ENCODE measurements at regions not wholly inside any gene's neighbourhood (a gene's known extent, or its start where the extent isn't known, plus 50 kb on each side); places are given as distances from the start of the nearest gene placed in this dataset.

DNA sequence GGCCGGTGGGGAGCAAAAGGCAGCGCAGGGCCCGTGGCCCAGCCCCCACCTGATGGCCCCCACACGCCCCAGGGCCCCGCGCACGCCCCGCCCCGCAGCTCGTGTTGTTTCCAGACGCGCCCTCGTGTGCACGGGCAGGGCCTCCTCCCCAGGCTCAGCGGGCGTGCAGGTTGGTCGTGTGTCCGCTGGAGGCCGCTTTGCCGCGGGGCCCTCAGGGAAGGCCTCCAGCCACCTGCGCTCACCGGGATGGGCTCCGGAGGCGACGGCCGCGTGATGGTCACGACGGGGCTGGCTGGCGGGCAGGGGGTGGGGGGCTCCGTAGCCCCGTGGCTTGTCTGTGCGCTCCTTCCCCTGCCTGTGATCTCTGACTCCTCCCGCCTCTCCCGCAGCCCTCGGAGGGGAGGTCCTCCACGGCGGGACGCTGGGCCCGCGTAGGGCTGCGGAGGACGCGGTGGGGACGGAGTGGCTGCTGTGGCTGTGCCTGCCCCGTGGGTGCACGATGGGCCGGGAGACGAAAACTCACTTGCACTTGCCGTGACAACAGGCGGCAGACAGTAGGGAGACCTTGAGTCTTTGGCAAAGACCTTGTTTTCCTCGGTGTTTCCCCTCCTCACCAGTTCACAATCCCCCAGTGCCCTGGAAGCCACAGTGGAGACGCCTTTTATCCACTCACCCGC lies 67.1 kb downstream of the RTP5 start:
- H3K79me2 ChIP-seq = no peaks in the 10 kb centered on the region
- no peaks in the 10 kb centered on the region for H3K27me3 ChIP-seq (ENCODE audit: control insufficient read depth, insufficient read depth, low read length)
- H3K9ac ChIP-seq = no peak overlapping the region
- H3K36me3 ChIP-seq (ENCODE audit: control insufficient read depth, insufficient read depth, low read length) = no peaks in the 10 kb centered on the region
- H3K4me1 ChIP-seq = peaks cover 9% of the 10 kb centered on the region
- no peak overlapping the region for H3K27ac ChIP-seq
- no peak overlapping the region for H3K4me2 ChIP-seq (ENCODE audit: low read length)
- no peaks in the 10 kb centered on the region for H3K9me3 ChIP-seq (ENCODE audit: control insufficient read depth, low read length)
- TF ChIP-seq, protein P1, sequence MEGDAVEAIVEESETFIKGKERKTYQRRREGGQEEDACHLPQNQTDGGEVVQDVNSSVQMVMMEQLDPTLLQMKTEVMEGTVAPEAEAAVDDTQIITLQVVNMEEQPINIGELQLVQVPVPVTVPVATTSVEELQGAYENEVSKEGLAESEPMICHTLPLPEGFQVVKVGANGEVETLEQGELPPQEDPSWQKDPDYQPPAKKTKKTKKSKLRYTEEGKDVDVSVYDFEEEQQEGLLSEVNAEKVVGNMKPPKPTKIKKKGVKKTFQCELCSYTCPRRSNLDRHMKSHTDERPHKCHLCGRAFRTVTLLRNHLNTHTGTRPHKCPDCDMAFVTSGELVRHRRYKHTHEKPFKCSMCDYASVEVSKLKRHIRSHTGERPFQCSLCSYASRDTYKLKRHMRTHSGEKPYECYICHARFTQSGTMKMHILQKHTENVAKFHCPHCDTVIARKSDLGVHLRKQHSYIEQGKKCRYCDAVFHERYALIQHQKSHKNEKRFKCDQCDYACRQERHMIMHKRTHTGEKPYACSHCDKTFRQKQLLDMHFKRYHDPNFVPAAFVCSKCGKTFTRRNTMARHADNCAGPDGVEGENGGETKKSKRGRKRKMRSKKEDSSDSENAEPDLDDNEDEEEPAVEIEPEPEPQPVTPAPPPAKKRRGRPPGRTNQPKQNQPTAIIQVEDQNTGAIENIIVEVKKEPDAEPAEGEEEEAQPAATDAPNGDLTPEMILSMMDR (IDR thresholded peaks at IDR 0.05) = no peak
- H3K4me3 ChIP-seq (ENCODE audit: low read depth, low read length) = no peak overlapping the region
- H2AFZ ChIP-seq = no peak overlapping the region

DNA sequence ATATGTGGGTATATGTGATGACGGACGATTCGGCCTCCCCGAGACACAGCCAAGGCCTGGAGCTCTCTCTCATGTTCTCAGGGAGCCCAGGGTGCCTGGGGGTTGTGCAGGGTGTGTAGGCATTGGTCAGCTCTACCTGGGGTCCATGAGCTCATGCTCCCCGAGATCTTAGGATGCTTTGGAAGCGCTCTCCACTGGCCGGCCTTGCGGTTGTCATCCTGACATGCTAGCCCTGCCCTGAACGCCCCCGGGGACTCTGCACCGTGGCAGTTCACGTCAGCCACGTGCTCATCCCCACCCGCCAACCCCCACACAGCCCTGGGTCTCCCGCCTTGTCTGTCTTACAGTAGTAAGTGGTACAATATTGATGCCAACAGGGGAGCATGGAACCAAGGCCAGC lies 67.8 kb downstream of the RTP5 start:
- no peak overlapping the region for H2AFZ ChIP-seq

DNA sequence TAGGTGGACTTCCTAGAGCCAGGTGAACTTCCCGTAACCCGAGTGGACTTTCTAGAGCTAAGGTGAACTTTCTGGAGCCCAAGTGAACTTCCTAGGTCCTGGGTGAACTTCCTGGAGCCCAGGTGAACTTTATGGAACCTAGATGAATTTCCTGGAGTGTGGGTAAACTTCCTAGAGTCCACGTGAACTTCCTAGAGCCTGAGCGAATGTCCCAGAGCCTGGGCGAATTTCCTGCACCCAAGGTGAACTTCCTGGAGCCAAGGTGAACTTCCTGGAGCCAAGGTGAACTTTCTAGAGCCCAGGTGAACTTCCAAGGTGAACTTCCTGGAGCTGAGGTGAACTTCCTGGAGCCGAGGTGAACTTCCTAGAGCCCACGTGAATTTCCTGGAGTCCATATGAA lies 70.0 kb downstream of the RTP5 start:
- H3K4me1 ChIP-seq = no peaks in the 10 kb centered on the region

More for the DNA sequence above, 67.8 kb downstream of the RTP5 start:
- H3K4me2 ChIP-seq (ENCODE audit: low read length) = no peak overlapping the region
- H3K9me3 ChIP-seq (ENCODE audit: control insufficient read depth, low read length) = no peaks in the 10 kb centered on the region
- H3K27me3 ChIP-seq (ENCODE audit: control insufficient read depth, insufficient read depth, low read length) = no peaks in the 10 kb centered on the region
- TF ChIP-seq, protein P1 (IDR thresholded peaks at IDR 0.05) = no peak
- H3K4me3 ChIP-seq (ENCODE audit: low read depth, low read length) = no peak overlapping the region
- no peaks in the 10 kb centered on the region for H3K79me2 ChIP-seq
- no peak overlapping the region for H3K27ac ChIP-seq
- peaks cover 9% of the 10 kb centered on the region for H3K4me1 ChIP-seq
- no peak overlapping the region for H3K9ac ChIP-seq
- no peaks in the 10 kb centered on the region for H3K36me3 ChIP-seq (ENCODE audit: control insufficient read depth, insufficient read depth, low read length)

DNA sequence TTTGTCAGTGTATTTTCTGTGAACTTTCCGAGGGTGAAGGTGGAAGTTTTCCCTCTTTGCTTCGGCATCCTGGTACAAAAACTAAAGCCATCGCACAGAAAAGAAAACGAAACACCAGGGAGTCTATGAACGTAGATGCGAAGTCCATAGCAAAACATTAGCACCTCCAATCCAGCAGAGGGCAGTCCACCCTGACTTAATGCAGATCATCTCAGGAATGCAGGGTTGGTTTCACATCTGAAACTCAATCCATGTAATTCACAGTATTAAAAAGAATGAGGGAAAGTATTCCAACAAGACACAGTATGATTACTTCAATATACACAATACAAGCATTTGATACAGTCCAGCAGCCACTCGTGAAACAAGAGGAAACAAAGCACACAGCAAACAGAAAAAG lies 70.8 kb downstream of the RTP5 start:
- TF ChIP-seq, protein P1 (IDR thresholded peaks at IDR 0.05) = no peak
- Histone ChIP-seq H3K4me1 (no peaks in the 10 kb centered on the region), H3K27ac (no peak overlapping the region), H3K9ac (no peak overlapping the region), H3K36me3 (ENCODE audit: control insufficient read depth, insufficient read depth, low read length) (no peaks in the 10 kb centered on the region), H2AFZ (no peak overlapping the region), H3K4me3 (ENCODE audit: low read depth, low read length) (no peak overlapping the region), H3K4me2 (ENCODE audit: low read length) (no peak overlapping the region), H3K79me2 (no peaks in the 10 kb centered on the region), H3K27me3 (ENCODE audit: control insufficient read depth, insufficient read depth, low read length) (no peaks in the 10 kb centered on the region), H3K9me3 (ENCODE audit: control insufficient read depth, low read length) (no peaks in the 10 kb centered on the region)

More for the DNA sequence above, 70.0 kb downstream of the RTP5 start:
- Histone ChIP-seq H3K9ac (no peak overlapping the region), H3K79me2 (no peaks in the 10 kb centered on the region), H3K4me2 (ENCODE audit: low read length) (no peak overlapping the region), H3K9me3 (ENCODE audit: control insufficient read depth, low read length) (no peaks in the 10 kb centered on the region), H3K27me3 (ENCODE audit: control insufficient read depth, insufficient read depth, low read length) (no peaks in the 10 kb centered on the region), H3K4me3 (ENCODE audit: low read depth, low read length) (no peak overlapping the region), H3K36me3 (ENCODE audit: control insufficient read depth, insufficient read depth, low read length) (no peaks in the 10 kb centered on the region), H2AFZ (no peak overlapping the region), H3K27ac (no peak overlapping the region)
- TF ChIP-seq, protein P1 (IDR thresholded peaks at IDR 0.05) = no peak

DNA sequence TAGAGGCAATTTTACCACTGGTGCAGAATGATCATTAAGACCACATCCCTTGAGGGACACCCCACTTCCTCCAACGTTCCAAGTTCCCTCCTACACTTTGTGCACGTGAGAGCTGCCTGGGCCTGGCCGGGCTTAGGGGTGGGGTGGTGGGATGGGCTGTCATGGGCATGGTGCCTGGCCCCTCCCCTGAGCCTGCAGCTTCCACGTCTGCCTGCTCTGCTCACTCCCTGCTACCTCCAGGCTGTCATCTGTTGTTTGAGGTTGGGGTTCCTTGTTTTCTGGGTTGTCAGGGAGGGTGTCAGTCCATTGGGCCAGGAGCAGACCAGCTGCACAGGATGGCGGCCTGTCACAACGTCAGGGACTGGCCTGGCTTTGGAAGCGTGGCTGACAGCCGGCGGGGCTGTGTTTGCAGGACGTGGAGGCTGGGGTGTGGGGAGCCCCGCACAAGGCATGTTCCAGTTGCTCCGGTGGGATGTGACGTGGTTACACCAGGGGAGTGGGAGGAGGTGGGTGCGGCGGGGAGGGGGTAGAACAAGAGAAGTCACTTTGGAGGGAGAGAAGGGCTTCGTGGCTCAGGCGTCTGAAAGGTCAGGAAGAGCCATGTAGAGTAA lies 72.3 kb downstream of the RTP5 start:
- Histone ChIP-seq H3K4me3 (ENCODE audit: low read depth, low read length) (no peak overlapping the region), H3K9ac (no peak overlapping the region), H3K79me2 (no peaks in the 10 kb centered on the region), H3K36me3 (ENCODE audit: control insufficient read depth, insufficient read depth, low read length) (no peaks in the 10 kb centered on the region), H3K4me2 (ENCODE audit: low read length) (no peak overlapping the region), H3K27me3 (ENCODE audit: control insufficient read depth, insufficient read depth, low read length) (no peaks in the 10 kb centered on the region), H3K9me3 (ENCODE audit: control insufficient read depth, low read length) (no peaks in the 10 kb centered on the region), H2AFZ (no peak overlapping the region), H3K4me1 (no peaks in the 10 kb centered on the region), H3K27ac (no peak overlapping the region)
- TF ChIP-seq, protein P1 (IDR thresholded peaks at IDR 0.05) = no peak
